A673 (cell line): ENCODE measurements at regions not wholly inside any gene's neighbourhood (a gene's known extent, or its start where the extent isn't known, plus 50 kb on each side); places are given as distances from the start of the nearest gene placed in this dataset.

Experiments used
- BruUV-seq: library from RNA; stranded (reverse); fragments of 400-500 nt; replicated peaks from 2 replicates; lab custom pipeline; 2021; lab: Mats Ljungman, UMichigan
- CTCF ChIA-PET: fragments of 300-600 bp; sonication (Branson Sonifier 250); formaldehyde crosslinking; loops from one replicate; lab custom pipeline; 2022; ENCODE audit warnings: antibody characterized with exemption; lab: Charles Lee
- POLR2A ChIA-PET: fragments of 300-600 bp; sonication (Branson Sonifier 250); formaldehyde crosslinking; loops from one replicate; lab custom pipeline; 2022; ENCODE audit warnings: antibody characterized with exemption; ENCODE audit not compliant: low non-redundant PET; lab: Charles Lee
- DNase-seq: peaks from one replicate; pipeline ENCODE4 v3.0.0-alpha.2; 2015; ENCODE audit warnings: low spot score
- H3K27ac ChIP-seq: fragments of 200-600 bp; sonication (generic); 2 replicates; pipeline ENCODE4 v1.5.1; 2016; ENCODE audit warnings: mixed run types, low read depth, mild to moderate bottlenecking, mixed read lengths, antibody characterized with exemption, low read length; ENCODE audit not compliant: poor library complexity, severe bottlenecking
- H3K27me3 ChIP-seq: fragments of 200-600 bp; sonication (generic); replicated peaks from 2 replicates; pipeline ENCODE4 v1.6.1; 2017; ENCODE audit warnings: mixed run types, low read depth, mild to moderate bottlenecking, mixed read lengths, antibody characterized with exemption, low read length; ENCODE audit not compliant: insufficient read depth, poor library complexity
- H3K36me3 ChIP-seq: fragments of 200-600 bp; sonication (generic); 2 replicates; pipeline ENCODE4 v1.6.1; 2016; ENCODE audit warnings: mixed run types, mild to moderate bottlenecking, mixed read lengths, antibody characterized with exemption, low read length; ENCODE audit not compliant: insufficient read depth, poor library complexity, severe bottlenecking
- H3K4me1 ChIP-seq: fragments of 200-600 bp; sonication (generic); 2 replicates; pipeline ENCODE4 v1.6.1; 2017; ENCODE audit warnings: mixed run types, mild to moderate bottlenecking, mixed read lengths, antibody characterized with exemption, low read length; ENCODE audit not compliant: insufficient read depth, poor library complexity, severe bottlenecking
- H3K4me3 ChIP-seq: fragments of 200-600 bp; sonication (generic); 2 replicates; pipeline ENCODE4 v1.5.1; 2016; ENCODE audit warnings: low read depth, mixed run types, mild to moderate bottlenecking, mixed read lengths, low read length; ENCODE audit not compliant: poor library complexity, severe bottlenecking
- H3K9me3 ChIP-seq: fragments of 200-600 bp; sonication (generic); 2 replicates; pipeline ENCODE4 v1.6.1; 2016; ENCODE audit warnings: mixed run types, low read depth, mild to moderate bottlenecking, mixed read lengths, antibody characterized with exemption, low read length; ENCODE audit not compliant: poor library complexity, severe bottlenecking
- EZH2 ChIP-seq: fragments of 200-600 bp; sonication (generic); IDR thresholded peaks from 2 replicates; pipeline ENCODE4 v1.6.1; 2017; ENCODE audit warnings: borderline replicate concordance, low read depth, mild to moderate bottlenecking, mixed read lengths, antibody characterized with exemption, low read length; ENCODE audit not compliant: poor library complexity, severe bottlenecking
- intact Hi-C: fragments of 100-400 bp; cut with micrococcal nuclease; formaldehyde crosslinking; loops from one replicate; pipeline ENCODE4 v1.10.0; 2022; ENCODE audit not compliant: unreplicated experiment
- TF ChIP-seq, protein P1 (sequence below): fragments of 300-800, 200-600 bp; sonication (generic); conservative IDR thresholded peaks from 2 replicates; pipeline ENCODE4 v1.5.1; 2017; ENCODE audit warnings: low read depth, mild to moderate bottlenecking, antibody characterized with exemption, low read length, moderate library complexity, mixed read lengths

DNA sequence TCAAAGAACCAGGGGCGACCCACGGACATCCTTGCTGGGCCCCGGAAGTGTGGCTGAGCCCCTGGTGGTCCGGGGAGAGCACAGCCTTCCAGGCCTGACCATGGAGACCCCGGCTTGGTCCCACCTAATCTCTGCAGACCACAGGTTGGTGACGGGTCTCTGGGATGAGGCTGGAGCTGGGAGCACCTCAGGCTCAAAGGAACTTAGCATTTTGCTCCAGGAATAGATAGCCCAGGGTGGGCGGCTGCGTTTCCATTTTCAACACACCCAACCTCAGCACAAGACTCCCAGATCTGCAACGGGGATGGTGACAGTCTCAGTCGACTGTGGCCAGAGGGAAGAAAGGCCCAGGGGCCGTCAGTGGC lies 58.5 kb downstream of the FOXL3 start:
- no peak for DNase-seq
- ChIA-PET CTCF (interaction anchor here (0.7 kb wide), 1 partner anchor 14 kb away, joined by 3 read pairs; no protein-coding TSS in a partner anchor), POLR2A (no interaction called here)
- TF ChIP-seq EZH2: no peak
- TF ChIP-seq, protein P1, sequence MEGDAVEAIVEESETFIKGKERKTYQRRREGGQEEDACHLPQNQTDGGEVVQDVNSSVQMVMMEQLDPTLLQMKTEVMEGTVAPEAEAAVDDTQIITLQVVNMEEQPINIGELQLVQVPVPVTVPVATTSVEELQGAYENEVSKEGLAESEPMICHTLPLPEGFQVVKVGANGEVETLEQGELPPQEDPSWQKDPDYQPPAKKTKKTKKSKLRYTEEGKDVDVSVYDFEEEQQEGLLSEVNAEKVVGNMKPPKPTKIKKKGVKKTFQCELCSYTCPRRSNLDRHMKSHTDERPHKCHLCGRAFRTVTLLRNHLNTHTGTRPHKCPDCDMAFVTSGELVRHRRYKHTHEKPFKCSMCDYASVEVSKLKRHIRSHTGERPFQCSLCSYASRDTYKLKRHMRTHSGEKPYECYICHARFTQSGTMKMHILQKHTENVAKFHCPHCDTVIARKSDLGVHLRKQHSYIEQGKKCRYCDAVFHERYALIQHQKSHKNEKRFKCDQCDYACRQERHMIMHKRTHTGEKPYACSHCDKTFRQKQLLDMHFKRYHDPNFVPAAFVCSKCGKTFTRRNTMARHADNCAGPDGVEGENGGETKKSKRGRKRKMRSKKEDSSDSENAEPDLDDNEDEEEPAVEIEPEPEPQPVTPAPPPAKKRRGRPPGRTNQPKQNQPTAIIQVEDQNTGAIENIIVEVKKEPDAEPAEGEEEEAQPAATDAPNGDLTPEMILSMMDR: no peak
- no peaks in the 10 kb centered on the region for H3K27me3 ChIP-seq
- H3K9me3 ChIP-seq: no peaks in the 10 kb centered on the region
- H3K4me3 ChIP-seq: no peak overlapping the region
- H3K4me1 ChIP-seq: peaks cover 13% of the 10 kb centered on the region
- intact Hi-C loops: no loop called here
- no TSS peak for BruUV-seq
- no peaks in the 10 kb centered on the region for H3K36me3 ChIP-seq
- no peak overlapping the region for H3K27ac ChIP-seq

DNA sequence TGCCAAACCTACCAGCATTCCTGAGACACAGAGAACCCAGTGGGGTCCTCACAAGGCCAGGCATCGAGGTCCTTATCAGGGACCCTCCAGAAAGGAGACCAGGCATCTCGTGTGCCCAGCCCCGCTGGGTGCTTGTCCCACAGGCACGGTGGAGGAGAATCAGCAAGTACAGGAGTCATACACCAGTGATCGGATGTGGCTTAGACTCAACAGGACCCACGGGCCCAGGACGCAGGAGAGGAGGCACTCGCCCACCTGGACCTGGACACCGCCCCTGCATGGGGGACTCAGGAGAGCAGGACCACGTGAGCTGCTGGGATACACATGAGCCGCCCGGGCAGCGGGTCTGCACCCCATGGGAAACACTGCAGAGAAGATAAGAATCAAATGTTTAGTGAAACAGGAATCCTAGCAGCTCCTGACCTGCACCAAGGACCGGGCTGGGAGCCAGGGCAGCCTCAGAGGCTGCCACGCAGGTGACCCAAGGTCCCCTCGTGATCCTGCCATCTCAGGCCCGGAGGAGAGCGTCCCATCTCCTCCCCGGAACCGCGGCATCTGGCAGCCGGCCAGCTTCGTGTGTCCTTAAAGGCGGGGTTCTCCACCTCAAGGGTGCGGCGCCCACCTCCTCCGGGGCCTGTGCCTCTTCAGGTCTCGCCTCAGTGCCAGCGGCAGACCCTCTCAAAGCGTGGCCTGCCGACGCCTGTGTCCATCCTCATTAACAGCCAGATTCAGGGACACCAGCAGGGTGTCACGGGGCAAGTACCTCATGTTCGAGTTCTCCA lies 59.2 kb downstream of the FOXL3 start:
- Histone ChIP-seq H3K4me1 (peaks cover 13% of the 10 kb centered on the region), H3K9me3 (no peaks in the 10 kb centered on the region), H3K27me3 (no peaks in the 10 kb centered on the region), H3K27ac (no peak overlapping the region), H3K36me3 (no peaks in the 10 kb centered on the region), H3K4me3 (no peak overlapping the region)
- TF ChIP-seq, protein P1: no peak
- TF ChIP-seq EZH2: no peak
- intact Hi-C loops: no loop called here
- DNase-seq: no peak
- CTCF ChIA-PET: no interaction called here
- POLR2A ChIA-PET: no interaction called here
- no TSS peak for BruUV-seq

DNA sequence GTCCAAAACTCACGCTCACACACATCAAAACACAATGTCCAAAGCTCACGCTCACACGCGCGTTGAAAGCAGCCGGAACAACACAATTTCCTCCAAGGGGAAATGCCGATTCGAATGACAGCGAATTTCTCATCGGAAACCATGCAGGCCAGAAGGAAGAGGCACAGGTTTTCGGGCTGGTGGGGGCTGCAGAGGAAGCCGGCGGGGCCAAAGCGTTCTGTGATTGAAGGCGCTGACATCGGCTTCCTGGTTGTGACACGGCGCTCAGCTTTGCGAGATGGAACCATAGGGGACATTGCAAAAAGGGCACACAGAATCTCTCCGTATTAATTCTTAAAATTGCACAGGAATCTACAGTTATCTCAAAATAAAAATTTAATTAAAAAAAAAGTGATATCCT lies 61.3 kb downstream of the FOXL3 start:
- CTCF ChIA-PET: no interaction called here
- Histone ChIP-seq H3K27ac (no peak overlapping the region), H3K9me3 (no peaks in the 10 kb centered on the region), H3K4me1 (peaks cover 13% of the 10 kb centered on the region), H3K36me3 (no peaks in the 10 kb centered on the region), H3K4me3 (no peak overlapping the region), H3K27me3 (no peaks in the 10 kb centered on the region)
- TF ChIP-seq EZH2: no peak
- TF ChIP-seq, protein P1: no peak
- intact Hi-C loops: no loop called here
- no TSS peak for BruUV-seq
- POLR2A ChIA-PET: no interaction called here
- no peak for DNase-seq
